Stimulated activated CD8-positive, alpha-beta memory T cell treated with anti-CD3 and anti-CD28 coated beads, Interleukin-4, amount 100 ng/mL, for 48 hours (primary cell): ENCODE measurements at regions not wholly inside any gene's neighbourhood (a gene's known extent, or its start where the extent isn't known, plus 50 kb on each side); places are given as distances from the start of the nearest gene placed in this dataset.
"Not testable (repeated sequence)": the region's sequence is repeated elsewhere in the genome, so short reads cannot be mapped to it uniquely, and the experiment has no call there.

Source experiments
- DNase-seq: peaks from one replicate; pipeline ENCODE4 v3.0.0-alpha.2; 2020

- DNase-seq: no peak
Measured at GRCh38 chr6:169142538-169142844, 111.2 kb downstream of the THBS2 start.

- DNase-seq: no peak
Measured at GRCh38 chr6:169141671-169142537, 111.7 kb downstream of the THBS2 start.

- DNase-seq: no peak
Measured at GRCh38 chr6:169140986-169141495, 112.6 kb downstream of the THBS2 start.

GRCh38 chr6:169139179-169139971 is 114.3 kb downstream of the THBS2 start:
- no peak for DNase-seq

- no peak for DNase-seq
Measured at GRCh38 chr6:169132352-169132940, 121.2 kb downstream of the THBS2 start.

GRCh38 chr6:169131390-169131789 is 122.3 kb downstream of the THBS2 start:
- DNase-seq: no peak

- no peak for DNase-seq
Measured at GRCh38 chr6:169130113-169130512, 123.5 kb downstream of the THBS2 start.

GRCh38 chr6:169121013-169121412 is 132.6 kb downstream of the THBS2 start:
- no peak for DNase-seq

- DNase-seq: no peak
Measured at GRCh38 chr6:169119669-169120068, 134.0 kb downstream of the THBS2 start.

- no peak for DNase-seq
Measured at GRCh38 chr6:169118346-169118830, 135.3 kb downstream of the THBS2 start.

GRCh38 chr6:169117663-169118062 is 136.0 kb downstream of the THBS2 start:
- DNase-seq: no peak

GRCh38 chr6:169115632-169116031 is 138.0 kb downstream of the THBS2 start:
- no peak for DNase-seq

GRCh38 chr6:169114632-169115031 is 139.0 kb downstream of the THBS2 start:
- not testable (repeated sequence) for DNase-seq

- peak; percentile 25 for DNase-seq
Measured at GRCh38 chr6:169112483-169113320, 140.9 kb downstream of the THBS2 start.

GRCh38 chr6:169111203-169111602 is 142.4 kb downstream of the THBS2 start:
- DNase-seq: no peak

GRCh38 chr6:169109411-169110220 is 144.0 kb downstream of the THBS2 start:
- DNase-seq: no peak

GRCh38 chr6:169108753-169109152 is 144.9 kb downstream of the THBS2 start:
- DNase-seq: no peak

GRCh38 chr6:169106176-169106575 is 147.5 kb downstream of the THBS2 start:
- DNase-seq: no peak

GRCh38 chr6:169101981-169102380 is 151.7 kb downstream of the THBS2 start:
- no peak for DNase-seq

GRCh38 chr6:169101036-169101805 is 152.4 kb downstream of the THBS2 start:
- DNase-seq: no peak
